ENCODE measurements at regions not wholly inside any gene's neighbourhood (a gene's known extent, or its start where the extent isn't known, plus 50 kb on each side); places are given as distances from the start of the nearest gene placed in this dataset.
A peak's percentile ranks its signal among the peaks of the same experiment; 100 is the strongest.

DNA sequence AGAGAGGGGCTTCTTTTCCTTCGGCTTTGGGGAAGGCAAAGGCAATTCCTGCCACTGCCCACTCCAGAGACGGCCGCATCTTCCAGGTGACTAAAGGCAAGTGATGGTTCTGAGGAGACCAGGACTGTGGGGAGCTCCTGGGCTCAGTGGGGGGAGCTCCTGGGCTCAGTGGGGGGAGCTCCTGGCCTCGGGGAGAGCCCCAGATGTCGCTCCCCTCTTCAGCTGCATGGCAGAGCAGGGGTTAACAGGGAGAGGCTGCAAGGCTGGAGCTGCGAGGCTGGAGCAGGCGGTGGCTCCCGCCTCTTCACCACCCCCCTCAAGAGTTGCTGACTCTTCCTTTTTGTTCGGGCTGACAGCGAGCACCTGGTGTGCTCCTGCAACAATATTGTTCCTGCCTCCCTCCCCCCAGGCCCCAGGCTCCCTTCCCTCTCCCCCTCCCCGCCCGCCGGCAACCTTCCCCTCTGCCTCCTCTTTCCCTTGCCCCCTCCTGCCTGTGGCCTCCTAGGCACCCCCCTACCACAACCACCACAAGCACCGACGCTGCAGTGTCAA is 56.3 kb upstream of the LBX1 start:
- no peak for DNase-seq (ENCODE audit: low spot score, unreplicated experiment)
- H3K4me1 Mint-ChIP-seq (ENCODE audit: low read depth): peaks cover 41% of the 10 kb centered on the region
- no peaks in the 10 kb centered on the region for H3K9me3 Mint-ChIP-seq (ENCODE audit: low read depth)
- H3K27me3 Mint-ChIP-seq: peaks cover 62% of the 10 kb centered on the region
- no peak overlapping the region for H3K27ac Mint-ChIP-seq
- TF ChIP-seq, protein P1, sequence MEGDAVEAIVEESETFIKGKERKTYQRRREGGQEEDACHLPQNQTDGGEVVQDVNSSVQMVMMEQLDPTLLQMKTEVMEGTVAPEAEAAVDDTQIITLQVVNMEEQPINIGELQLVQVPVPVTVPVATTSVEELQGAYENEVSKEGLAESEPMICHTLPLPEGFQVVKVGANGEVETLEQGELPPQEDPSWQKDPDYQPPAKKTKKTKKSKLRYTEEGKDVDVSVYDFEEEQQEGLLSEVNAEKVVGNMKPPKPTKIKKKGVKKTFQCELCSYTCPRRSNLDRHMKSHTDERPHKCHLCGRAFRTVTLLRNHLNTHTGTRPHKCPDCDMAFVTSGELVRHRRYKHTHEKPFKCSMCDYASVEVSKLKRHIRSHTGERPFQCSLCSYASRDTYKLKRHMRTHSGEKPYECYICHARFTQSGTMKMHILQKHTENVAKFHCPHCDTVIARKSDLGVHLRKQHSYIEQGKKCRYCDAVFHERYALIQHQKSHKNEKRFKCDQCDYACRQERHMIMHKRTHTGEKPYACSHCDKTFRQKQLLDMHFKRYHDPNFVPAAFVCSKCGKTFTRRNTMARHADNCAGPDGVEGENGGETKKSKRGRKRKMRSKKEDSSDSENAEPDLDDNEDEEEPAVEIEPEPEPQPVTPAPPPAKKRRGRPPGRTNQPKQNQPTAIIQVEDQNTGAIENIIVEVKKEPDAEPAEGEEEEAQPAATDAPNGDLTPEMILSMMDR (IDR thresholded peaks at IDR 0.05; ENCODE audit: unreplicated experiment): no peak
- no peaks in the 10 kb centered on the region for H3K36me3 Mint-ChIP-seq (ENCODE audit: insufficient read depth)
- H3K4me3 Mint-ChIP-seq (ENCODE audit: low read depth): no peak overlapping the region

DNA sequence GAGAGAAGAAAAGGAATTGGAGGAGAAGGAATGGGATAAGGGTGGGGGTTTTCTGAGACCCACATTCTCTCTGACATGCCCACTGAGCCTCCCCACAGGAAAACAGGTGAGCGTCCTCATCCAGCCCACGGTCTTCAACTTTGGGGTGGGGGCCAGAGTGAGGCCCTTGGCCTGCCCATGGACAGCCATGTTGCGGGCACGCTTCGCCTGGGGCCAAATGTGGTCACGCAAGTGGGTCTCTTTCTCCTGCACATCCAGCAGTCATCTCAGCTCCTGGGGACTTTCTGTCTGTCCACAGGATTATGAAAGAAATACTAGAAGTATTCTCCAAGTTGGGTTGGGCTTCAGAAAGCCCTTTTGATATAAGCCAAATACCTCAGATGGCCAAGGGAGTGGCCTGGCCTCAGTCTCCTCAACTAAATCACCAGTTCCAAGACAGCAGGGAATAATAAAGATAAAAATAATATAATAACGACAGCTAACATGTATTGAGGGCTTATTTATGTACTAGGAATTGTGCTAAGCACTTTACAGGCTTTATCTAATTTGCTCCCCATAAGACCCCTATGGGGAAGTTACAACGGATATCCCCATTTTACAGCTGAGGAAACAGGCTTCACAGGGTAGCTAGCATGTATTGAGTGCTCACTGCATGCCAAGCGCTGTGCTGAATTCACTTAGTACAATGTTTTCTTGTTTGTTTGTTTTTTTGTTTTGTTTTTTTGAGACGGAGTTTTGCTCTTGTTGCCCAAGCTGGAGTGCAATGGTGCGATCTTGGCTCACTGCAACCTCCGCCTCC is 57.2 kb upstream of the LBX1 start:
- peaks cover 63% of the 10 kb centered on the region for H3K27me3 Mint-ChIP-seq
- H3K4me3 Mint-ChIP-seq (ENCODE audit: low read depth): no peak overlapping the region
- DNase-seq (ENCODE audit: low spot score, unreplicated experiment): no peak
- H3K4me1 Mint-ChIP-seq (ENCODE audit: low read depth): peaks cover 43% of the 10 kb centered on the region
- H3K27ac Mint-ChIP-seq: no peak overlapping the region
- no peaks in the 10 kb centered on the region for H3K9me3 Mint-ChIP-seq (ENCODE audit: low read depth)
- TF ChIP-seq, protein P1 (IDR thresholded peaks at IDR 0.05; ENCODE audit: unreplicated experiment): no peak
- H3K36me3 Mint-ChIP-seq (ENCODE audit: insufficient read depth): no peaks in the 10 kb centered on the region

DNA sequence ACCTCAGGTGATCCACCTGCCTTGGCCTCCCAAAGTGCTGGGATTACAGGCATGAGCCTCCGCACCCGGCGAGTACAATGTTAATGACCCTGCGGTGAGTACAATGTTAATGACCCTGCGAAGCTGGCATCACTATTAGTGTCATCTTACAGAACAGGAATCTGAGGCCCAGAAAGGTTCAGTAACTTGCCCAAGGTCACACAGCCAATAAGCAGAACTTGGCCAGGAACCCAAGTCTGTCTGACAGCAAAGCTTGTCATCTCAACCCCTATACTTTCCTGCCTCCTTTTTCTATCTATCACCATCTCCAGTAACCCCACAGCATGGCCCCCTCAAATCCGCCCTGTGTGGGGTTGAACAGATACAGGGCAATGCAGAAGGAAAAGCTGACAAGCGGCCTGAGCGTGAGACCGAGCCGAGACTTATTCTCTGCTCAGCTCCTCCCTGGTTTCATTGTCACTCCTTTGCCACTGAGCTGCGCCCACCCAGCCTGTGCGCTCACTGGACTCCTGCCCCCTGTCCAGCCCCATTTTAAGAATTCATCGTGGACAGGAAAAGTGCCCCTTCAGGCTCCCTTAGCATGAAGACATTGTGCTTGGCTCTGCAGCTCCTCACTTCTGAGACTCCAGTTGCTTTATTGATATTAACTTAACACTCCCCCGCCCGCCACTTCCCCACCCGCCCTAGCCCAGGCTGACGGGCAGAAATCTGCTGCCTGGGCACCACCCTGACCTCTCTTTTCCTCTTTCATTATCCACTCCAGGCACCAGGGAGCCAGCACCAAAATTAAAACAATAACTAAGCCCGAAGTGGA is 58.1 kb upstream of the LBX1 start:
- H3K27me3 Mint-ChIP-seq: peaks cover 59% of the 10 kb centered on the region
- TF ChIP-seq, protein P1 (IDR thresholded peaks at IDR 0.05; ENCODE audit: unreplicated experiment): no peak
- DNase-seq (ENCODE audit: low spot score, unreplicated experiment): no peak
- no peak overlapping the region for H3K27ac Mint-ChIP-seq
- no peaks in the 10 kb centered on the region for H3K9me3 Mint-ChIP-seq (ENCODE audit: low read depth)
- peaks cover 37% of the 10 kb centered on the region for H3K4me1 Mint-ChIP-seq (ENCODE audit: low read depth)
- no peaks in the 10 kb centered on the region for H3K36me3 Mint-ChIP-seq (ENCODE audit: insufficient read depth)
- H3K4me3 Mint-ChIP-seq (ENCODE audit: low read depth): no peak overlapping the region

DNA sequence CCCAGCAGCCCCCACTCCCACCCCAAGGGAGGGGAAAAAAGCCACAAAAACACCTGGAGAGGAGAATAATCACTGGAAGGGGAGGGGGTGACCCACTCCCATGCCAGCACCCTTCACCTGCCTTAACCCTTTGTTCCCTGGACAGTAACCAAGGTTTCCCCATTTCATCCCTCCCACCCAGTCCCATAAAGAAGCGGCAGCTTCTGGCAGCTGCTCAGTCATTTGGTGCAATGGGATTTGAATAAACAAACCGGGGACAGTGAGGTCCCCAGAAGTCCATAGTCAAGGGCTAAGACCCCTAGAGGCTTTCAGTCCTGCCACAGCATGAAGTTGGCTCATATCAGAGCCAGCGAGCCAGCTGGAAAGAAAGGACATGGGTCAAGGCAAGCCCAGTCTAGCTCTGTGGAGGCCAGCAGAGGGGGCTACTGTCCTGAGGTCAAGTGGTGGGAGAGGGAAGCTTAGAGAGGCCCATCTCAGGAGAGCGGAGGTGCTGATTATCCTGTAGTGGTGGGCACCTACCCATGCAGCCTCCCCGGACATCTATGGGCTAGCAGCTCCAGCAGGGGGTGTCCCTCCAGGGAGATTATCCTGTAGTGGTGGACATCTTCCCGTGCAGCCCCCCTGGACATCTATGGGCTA is 58.9 kb upstream of the LBX1 start:
- H3K27ac Mint-ChIP-seq: no peak overlapping the region
- peaks cover 60% of the 10 kb centered on the region for H3K27me3 Mint-ChIP-seq
- no peaks in the 10 kb centered on the region for H3K36me3 Mint-ChIP-seq (ENCODE audit: insufficient read depth)
- no peak for DNase-seq (ENCODE audit: low spot score, unreplicated experiment)
- TF ChIP-seq, protein P1 (IDR thresholded peaks at IDR 0.05; ENCODE audit: unreplicated experiment): peak; percentile 39
- peaks cover 29% of the 10 kb centered on the region for H3K4me1 Mint-ChIP-seq (ENCODE audit: low read depth)
- H3K4me3 Mint-ChIP-seq (ENCODE audit: low read depth): no peak overlapping the region
- H3K9me3 Mint-ChIP-seq (ENCODE audit: low read depth): no peaks in the 10 kb centered on the region

DNA sequence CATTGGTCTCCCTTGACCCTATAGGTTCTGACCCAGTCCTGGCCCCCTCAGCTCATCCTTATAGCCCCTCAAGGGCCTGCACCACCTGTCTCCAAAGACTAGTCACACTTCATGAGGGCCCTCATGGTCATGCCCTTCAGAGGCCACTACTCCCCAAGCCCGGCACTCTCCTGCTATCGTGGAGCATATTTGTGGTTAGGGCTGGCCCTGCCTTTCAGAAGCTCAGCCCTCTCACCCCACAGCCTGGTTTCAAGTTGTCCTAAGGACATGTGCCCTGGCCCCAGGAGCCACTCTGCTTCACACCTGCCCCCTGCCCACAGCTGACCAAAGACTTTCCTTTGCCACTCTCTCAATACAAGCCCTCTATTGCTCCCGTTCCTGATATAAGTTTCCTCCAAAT is 60.3 kb upstream of the LBX1 start:
- peaks cover 29% of the 10 kb centered on the region for H3K4me1 Mint-ChIP-seq (ENCODE audit: low read depth)
- no peaks in the 10 kb centered on the region for H3K9me3 Mint-ChIP-seq (ENCODE audit: low read depth)
- H3K27ac Mint-ChIP-seq: no peak overlapping the region
- no peaks in the 10 kb centered on the region for H3K36me3 Mint-ChIP-seq (ENCODE audit: insufficient read depth)
- DNase-seq (ENCODE audit: low spot score, unreplicated experiment): no peak
- TF ChIP-seq, protein P1 (IDR thresholded peaks at IDR 0.05; ENCODE audit: unreplicated experiment): no peak
- H3K4me3 Mint-ChIP-seq (ENCODE audit: low read depth): no peak overlapping the region
- H3K27me3 Mint-ChIP-seq: peaks cover 63% of the 10 kb centered on the region
